ENCODE measurements at regions not wholly inside any gene's neighbourhood (a gene's known extent, or its start where the extent isn't known, plus 50 kb on each side); places are given as distances from the start of the nearest gene placed in this dataset.

- DNase-seq, result no peak
These were observed 197.7 kb downstream of the HIBADH start for GRCh38 chr7:27464970-27465369.

- DNase-seq, result no peak
These were observed 196.0 kb downstream of the HIBADH start for GRCh38 chr7:27466703-27467102.

- DNase-seq, result no peak
These were observed 190.6 kb downstream of the HIBADH start for GRCh38 chr7:27472043-27472442.
